Ovary (tissue), 3 donors: ENCODE measurements at regions not wholly inside any gene's neighbourhood (a gene's known extent, or its start where the extent isn't known, plus 50 kb on each side); places are given as distances from the start of the nearest gene placed in this dataset.

Experiments used
- CTCF ChIP-seq, 3 donors: fragments of 450-650 bp in 2 of 3; fragments of 200-600 bp in 1 of 3; IDR thresholded peaks; one replicate each; pipeline versions ENCODE4 v1.5.1 to v1.8.0; 2016 to 2022; ENCODE audit warnings: antibody characterized with exemption in 3 of 3, mild to moderate bottlenecking in 1 of 3
- EP300 ChIP-seq: sonication (generic); formaldehyde crosslinking; IDR thresholded peaks from one replicate; pipeline ENCODE4 v1.6.1; 2017; ENCODE audit warnings: antibody characterized with exemption
- POLR2A ChIP-seq: fragments of 450-650 bp; IDR thresholded peaks from one replicate; pipeline ENCODE4 v1.6.1; 2017; ENCODE audit warnings: antibody characterized with exemption, mild to moderate bottlenecking, moderate library complexity
- donor health status: DM: no; HTN: no; CAD: no.

GRCh38 chr6:134732763-134733162 is 217.1 kb downstream of the ALDH8A1 start:
- TF ChIP-seq CTCF (IDR thresholded peaks at IDR 0.05) (no peak), EP300 (no peak), POLR2A (no peak)
